ENCODE measurements at regions not wholly inside any gene's neighbourhood (a gene's known extent, or its start where the extent isn't known, plus 50 kb on each side); places are given as distances from the start of the nearest gene placed in this dataset.
"Not testable (repeated sequence)": the region's sequence is repeated elsewhere in the genome, so short reads cannot be mapped to it uniquely, and the experiment has no call there.

GRCh38 chr1:90826024-90826423, 108.9 kb upstream of the BARHL2 start:
- DNase-seq (ENCODE audit: low read depth in 1 of 2, low spot score in 1 of 2): no peak

GRCh38 chr1:90824551-90824950, 107.4 kb upstream of the BARHL2 start:
- DNase-seq (ENCODE audit: low read depth in 1 of 2, low spot score in 1 of 2): no peak

- DNase-seq (ENCODE audit: low read depth in 1 of 2, low spot score in 1 of 2): no peak
Observed at GRCh38 chr1:90823686-90824085, 106.6 kb upstream of the BARHL2 start.

GRCh38 chr1:90821788-90822359, 104.8 kb upstream of the BARHL2 start:
- no peak for DNase-seq (ENCODE audit: low read depth in 1 of 2, low spot score in 1 of 2)

GRCh38 chr1:90821152-90821787, 104.2 kb upstream of the BARHL2 start:
- no peak for DNase-seq (ENCODE audit: low read depth in 1 of 2, low spot score in 1 of 2)

- no peak for DNase-seq (ENCODE audit: low read depth in 1 of 2, low spot score in 1 of 2)
Observed at GRCh38 chr1:90820745-90821144, 103.6 kb upstream of the BARHL2 start.

GRCh38 chr1:90817399-90817798, 100.3 kb upstream of the BARHL2 start:
- DNase-seq (ENCODE audit: low read depth in 1 of 2, low spot score in 1 of 2): no peak

- not testable (repeated sequence) for DNase-seq (ENCODE audit: low read depth in 1 of 2, low spot score in 1 of 2)
Observed at GRCh38 chr1:90812237-90812636, 95.1 kb upstream of the BARHL2 start.

GRCh38 chr1:90811444-90811950, 94.4 kb upstream of the BARHL2 start:
- not testable (repeated sequence) for DNase-seq (ENCODE audit: low read depth in 1 of 2, low spot score in 1 of 2)

GRCh38 chr1:90810681-90811080, 93.6 kb upstream of the BARHL2 start:
- no peak for DNase-seq (ENCODE audit: low read depth in 1 of 2, low spot score in 1 of 2)

GRCh38 chr1:90809996-90810395, 92.9 kb upstream of the BARHL2 start:
- no peak for DNase-seq (ENCODE audit: low read depth in 1 of 2, low spot score in 1 of 2)

GRCh38 chr1:90809093-90809492, 92.0 kb upstream of the BARHL2 start:
- no peak for DNase-seq (ENCODE audit: low read depth in 1 of 2, low spot score in 1 of 2)

GRCh38 chr1:90807329-90807728, 90.2 kb upstream of the BARHL2 start:
- DNase-seq (ENCODE audit: low read depth in 1 of 2, low spot score in 1 of 2): no peak

GRCh38 chr1:90802622-90803021, 85.5 kb upstream of the BARHL2 start:
- no peak for DNase-seq (ENCODE audit: low read depth in 1 of 2, low spot score in 1 of 2)

- DNase-seq (ENCODE audit: low read depth in 1 of 2, low spot score in 1 of 2): no peak
Observed at GRCh38 chr1:90800012-90800717, 83.1 kb upstream of the BARHL2 start.

- DNase-seq (ENCODE audit: low read depth in 1 of 2, low spot score in 1 of 2): no peak
Observed at GRCh38 chr1:90799326-90799725, 82.2 kb upstream of the BARHL2 start.

- DNase-seq (ENCODE audit: low read depth in 1 of 2, low spot score in 1 of 2): no peak
Observed at GRCh38 chr1:90798883-90799282, 81.8 kb upstream of the BARHL2 start.

- no peak for DNase-seq (ENCODE audit: low read depth in 1 of 2, low spot score in 1 of 2)
Observed at GRCh38 chr1:90798344-90798743, 81.2 kb upstream of the BARHL2 start.

- no peak for DNase-seq (ENCODE audit: low read depth in 1 of 2, low spot score in 1 of 2)
Observed at GRCh38 chr1:90795431-90795830, 78.3 kb upstream of the BARHL2 start.

- no peak for DNase-seq (ENCODE audit: low read depth in 1 of 2, low spot score in 1 of 2)
Observed at GRCh38 chr1:90786709-90787108, 69.6 kb upstream of the BARHL2 start.

GRCh38 chr1:90784186-90784847, 67.2 kb upstream of the BARHL2 start:
- no peak for DNase-seq (ENCODE audit: low read depth in 1 of 2, low spot score in 1 of 2)

GRCh38 chr1:90783181-90783580, 66.1 kb upstream of the BARHL2 start:
- DNase-seq (ENCODE audit: low read depth in 1 of 2, low spot score in 1 of 2): no peak
